Endothelial cell of hepatic sinusoid (primary cell): ENCODE measurements at regions not wholly inside any gene's neighbourhood (a gene's known extent, or its start where the extent isn't known, plus 50 kb on each side); places are given as distances from the start of the nearest gene placed in this dataset.

Experiments used
- in situ Hi-C: cut with HindIII; loops from 2 replicates; pipeline ENCODE4 v1.10.0; 2017; ENCODE audit warnings: low sequenced_read_pairs

DNA sequence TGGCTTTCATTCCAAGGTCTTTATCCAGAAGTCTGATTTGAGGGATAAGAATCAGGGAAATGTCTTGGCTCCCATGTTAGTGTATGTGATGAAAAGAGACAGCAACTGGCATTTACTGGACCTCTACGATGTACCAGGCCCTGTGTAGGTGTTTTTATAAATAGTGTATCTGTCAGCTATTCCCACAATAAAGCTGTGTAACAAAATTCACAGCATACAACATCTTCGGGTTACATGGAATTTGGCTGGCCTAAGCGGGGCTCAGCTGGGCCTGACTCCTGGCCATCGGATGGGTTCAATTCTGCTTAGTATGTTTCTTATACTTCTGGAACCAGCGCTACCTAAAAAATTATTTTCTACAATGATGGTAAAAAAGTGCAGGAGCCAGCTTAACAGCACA is 128.2 kb downstream of the SNX5 start:
- in situ Hi-C loops = no loop called here

DNA sequence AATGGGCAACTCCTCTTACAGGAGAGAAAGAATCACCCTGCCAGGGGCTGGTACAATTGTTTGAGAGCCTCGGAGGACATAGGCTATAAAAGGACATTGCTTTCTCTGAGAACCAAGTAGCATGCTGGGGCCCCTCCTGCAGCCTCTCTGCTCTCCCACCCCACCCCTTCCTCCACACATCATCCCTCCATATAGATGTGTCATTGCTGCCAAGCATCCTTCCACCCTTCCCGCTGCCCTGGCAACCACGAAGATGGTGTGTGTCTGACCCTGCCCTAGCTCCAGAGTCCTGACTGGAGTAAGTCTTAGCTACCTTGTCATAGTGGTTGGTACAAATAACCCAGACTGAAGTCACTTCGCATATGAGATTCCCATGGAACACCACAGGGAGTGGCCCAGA is 129.7 kb downstream of the SNX5 start:
- in situ Hi-C loops = no loop called here

DNA sequence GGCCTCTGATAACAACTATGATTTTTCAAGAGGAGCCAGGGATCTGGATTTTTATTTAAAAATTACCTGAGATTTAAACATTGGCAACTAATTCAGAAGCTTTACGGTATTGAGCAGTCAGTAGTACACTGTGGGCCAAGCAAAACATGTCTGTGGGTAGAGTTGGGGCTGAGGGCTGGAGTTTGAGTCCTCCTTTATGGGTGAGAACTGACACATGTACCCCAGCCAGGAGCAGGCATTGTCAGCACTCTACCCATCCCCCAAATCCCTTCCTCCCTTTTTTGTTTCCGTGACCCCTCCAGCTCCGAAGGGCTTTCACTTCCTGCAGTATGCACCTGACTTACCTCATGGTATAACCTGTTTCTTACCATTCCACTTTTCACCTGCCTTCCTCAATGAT is 131.4 kb downstream of the SNX5 start:
- in situ Hi-C loops = no loop called here

DNA sequence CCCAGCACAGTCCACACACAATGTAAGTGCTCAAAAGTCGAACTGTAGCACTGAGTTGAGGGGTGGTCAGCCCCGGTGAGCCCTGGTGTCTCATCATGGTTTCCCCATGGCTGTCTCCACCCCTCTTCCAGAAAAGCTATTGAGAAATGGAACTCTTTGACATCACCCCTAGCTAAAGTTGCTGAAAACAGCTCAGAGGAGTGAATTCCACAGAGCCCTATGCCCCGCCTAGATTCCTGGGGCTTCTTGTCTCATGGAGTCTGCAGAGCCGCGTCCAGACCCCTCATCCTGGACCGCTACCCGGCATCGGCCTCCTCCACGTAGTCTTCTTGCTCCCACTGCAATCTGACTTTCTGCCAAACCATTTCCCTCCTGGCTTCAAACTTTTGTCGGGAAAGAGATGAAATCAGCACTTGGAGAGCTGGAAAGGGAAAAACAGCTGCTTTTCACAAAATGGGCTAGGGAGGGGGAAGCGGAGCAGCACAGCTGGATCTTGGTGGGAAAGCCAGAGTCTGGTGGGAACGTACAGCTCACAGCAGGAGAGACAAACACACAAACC is 132.2 kb downstream of the SNX5 start:
- in situ Hi-C loops = no loop called here

DNA sequence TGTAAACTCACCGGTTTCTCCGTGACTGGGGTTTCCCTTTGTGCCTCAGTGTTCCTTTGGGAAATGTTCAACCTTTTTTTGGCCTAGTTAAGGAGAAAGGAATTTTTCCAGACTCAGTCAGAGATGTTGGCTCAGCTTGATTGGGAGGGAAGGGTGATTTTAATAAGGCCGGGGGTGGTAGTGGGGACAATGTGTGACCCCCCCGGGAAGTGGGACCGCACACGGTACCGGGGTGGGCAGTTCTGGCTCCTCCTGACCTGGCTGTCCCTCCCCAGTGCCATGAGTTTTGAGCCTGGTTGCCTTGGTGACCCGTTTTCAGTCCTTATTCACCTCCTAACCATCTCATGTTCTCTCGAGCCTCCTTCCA is 132.7 kb downstream of the SNX5 start:
- in situ Hi-C loops = no loop called here

DNA sequence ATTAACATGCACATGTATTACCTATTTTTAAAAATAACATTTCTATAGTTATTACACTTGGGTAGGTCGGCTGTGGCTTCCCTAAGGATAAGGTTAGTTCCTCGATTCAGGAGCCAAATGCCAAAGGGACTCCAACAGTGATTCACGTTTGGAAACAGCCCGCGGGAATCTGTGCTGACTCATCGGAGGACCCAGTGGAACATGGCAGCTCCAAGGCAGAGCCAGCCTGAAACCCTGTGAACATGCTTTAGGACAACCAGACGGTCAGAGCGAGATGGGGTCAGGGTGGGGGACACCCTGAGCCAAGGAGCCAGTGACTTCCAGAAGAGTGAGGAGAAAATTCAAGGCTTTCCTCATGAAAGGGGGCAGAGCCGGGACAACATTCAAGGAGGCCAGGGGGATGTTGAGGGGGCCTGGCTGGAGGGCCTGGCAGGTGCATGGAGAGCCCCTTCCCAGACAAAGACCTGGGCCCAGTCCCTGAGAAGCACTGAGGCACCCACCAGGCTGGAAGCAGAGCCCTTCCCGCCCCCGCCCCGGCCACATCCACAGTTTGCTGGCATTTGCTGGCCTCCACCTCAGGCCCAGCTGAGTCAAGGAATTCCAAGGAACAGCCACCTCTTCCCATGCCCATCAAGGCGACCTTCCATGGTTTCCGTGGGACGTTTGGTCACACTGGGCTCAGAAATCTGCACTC is 133.2 kb downstream of the SNX5 start:
- in situ Hi-C loops = no loop called here

DNA sequence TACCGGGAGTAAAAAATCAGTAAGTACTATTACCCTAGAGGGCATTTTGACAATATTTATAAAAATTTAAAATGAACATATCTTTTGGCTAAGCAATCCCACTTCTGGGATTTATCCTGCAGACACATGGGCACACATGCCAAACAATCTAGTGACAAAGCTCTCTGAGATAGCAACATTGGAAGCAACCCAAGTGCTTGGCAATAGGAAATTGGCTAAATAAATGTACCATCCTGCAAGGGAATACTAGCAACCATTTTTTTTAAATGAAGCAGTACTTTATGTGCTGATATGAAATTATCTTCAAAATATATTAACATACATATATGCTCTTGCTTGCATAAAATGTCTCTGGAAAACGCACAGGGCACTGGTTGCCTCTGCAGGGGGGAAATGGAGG is 133.8 kb downstream of the SNX5 start:
- in situ Hi-C loops = no loop called here

DNA sequence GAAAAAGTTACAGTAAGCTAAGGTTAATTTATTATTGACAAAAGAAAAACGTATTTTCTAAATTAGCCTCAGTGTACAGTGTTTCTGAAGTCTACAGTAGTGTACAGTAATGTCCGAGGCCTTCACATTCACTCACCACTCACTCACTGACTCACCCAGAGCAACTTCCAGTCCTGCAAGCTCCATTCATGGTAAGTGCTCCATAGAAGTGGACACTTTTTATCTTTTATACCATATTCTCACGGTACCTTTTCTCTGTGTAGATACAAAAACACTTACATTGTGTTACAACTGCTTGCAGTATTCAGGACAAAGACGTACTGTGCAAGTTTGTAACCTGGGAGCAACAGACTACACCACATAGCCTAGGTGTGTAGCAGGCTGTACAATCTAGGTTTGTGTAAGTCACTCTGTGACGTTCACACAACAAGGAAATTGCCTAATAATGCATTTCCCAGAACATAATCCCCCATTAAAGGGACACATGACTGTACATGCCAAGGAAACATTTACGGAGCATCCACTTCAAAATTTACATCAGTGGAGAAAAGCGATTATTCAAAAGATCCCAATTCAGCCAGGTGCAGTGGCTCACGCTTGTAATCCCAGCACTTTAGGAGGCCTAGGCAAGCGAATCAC is 133.4 kb downstream of the BANF2 start:
- in situ Hi-C loops = no loop called here

DNA sequence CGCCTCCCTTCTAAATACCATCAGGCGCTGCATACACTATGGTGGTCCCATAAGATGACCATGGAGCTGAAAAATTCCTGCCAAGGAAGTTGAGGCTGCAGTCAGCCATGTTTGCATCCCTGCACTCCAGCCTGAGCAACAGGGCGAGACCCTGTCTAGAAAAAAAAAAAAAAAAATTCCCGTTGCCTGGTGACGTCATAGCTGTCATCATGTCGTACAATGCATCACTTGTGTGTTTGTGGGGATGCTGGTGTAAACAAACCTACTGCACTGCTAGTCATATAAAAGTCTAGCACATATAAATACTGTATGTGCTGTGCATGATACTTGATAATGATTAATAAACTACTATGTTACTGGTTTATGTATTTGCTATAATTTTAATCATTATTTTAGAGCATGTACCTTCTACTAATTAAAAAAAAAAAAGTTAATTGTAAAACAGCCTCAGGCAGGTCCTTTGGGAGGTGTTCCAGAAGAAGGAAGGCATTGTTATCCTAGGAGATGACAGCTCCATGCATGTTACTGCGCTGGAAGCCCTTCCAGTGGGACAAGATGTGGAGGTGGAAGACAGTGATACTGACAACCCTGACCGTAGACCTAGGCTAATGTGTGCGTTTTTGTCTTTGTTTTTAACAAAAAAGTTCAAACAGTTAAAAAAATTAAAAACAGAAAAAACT is 132.6 kb downstream of the BANF2 start:
- in situ Hi-C loops = no loop called here

DNA sequence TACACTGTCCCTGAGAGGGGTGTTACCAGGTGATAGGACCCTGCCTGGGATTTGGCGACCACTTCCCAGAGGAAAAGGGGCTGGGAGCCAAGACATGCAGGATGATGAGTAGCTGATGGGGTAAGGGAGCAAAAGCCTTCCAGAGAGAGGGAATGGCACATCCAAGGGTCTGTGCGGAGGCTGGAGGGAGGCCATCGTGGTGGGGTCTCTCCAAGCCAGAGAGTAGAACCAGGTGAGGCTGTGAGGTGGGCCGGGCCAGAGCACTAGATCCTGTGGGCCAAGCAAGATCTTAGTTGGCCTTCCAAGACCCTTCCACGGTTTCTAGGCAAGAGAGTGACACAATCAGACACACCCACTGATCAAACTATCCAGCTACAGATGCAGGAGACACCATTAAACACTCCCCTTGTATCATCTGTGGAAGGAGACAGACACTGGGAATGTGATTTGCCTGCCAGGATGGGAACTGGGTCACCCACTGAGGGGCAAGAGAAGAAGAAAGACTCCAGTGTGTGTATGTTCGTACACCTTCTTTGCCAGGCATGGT is 128.9 kb downstream of the BANF2 start:
- in situ Hi-C loops = no loop called here

DNA sequence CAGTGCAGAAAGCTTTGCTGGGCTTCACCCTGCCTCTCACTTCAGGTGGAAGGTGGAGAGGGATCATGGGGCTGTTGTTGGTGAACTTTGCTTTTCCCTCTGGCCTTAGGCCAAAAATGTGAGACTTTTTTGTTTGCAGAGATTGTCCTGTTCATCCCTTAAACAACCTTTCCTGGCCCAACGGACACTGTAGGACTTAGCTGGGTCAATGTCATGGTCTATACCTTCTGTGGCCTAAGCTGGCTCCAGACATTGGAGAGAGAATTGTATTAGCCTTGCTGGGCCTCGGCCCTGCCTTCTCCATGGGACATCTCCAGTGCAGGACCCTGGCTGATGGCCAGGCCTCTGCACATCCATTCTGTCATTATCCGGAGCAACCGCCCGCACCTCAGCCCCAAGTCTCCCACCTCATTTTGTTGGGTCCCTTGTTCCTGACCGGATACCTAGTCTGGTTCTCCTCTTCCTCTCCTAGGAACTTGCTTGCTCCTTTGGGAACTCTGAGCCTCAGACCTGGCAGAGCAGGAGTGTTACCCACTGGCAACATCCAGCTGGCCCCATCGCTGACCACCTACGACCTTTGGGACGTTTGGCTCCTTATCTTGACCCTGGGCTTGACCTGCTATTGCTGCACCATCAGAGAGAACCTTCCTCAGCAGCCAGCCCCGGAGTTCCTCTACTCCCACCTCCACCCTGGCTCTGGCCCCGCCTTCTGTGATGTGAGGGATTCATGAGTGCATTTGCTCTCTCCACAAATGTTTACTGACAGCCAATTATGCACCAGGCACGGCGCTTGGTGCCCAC is 128.2 kb downstream of the BANF2 start:
- in situ Hi-C loops = no loop called here

DNA sequence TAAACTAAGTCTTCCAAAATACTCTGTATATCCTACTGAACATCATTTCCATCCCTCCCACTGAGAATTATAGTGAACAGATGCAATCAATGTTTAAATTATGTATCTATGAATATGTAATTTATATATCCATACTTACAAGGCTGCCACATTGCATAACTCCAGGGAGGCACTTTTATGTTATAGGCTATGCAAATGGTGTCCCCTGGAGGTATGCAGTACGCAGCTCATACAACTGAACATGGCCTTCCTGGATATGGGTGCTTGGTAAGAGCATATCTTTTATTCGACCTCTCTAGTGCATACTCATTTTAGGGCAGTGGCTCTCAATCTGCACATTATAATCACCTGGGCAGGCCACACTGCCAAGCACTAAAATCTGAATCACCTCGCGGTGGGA is 127.3 kb downstream of the BANF2 start:
- in situ Hi-C loops = no loop called here

DNA sequence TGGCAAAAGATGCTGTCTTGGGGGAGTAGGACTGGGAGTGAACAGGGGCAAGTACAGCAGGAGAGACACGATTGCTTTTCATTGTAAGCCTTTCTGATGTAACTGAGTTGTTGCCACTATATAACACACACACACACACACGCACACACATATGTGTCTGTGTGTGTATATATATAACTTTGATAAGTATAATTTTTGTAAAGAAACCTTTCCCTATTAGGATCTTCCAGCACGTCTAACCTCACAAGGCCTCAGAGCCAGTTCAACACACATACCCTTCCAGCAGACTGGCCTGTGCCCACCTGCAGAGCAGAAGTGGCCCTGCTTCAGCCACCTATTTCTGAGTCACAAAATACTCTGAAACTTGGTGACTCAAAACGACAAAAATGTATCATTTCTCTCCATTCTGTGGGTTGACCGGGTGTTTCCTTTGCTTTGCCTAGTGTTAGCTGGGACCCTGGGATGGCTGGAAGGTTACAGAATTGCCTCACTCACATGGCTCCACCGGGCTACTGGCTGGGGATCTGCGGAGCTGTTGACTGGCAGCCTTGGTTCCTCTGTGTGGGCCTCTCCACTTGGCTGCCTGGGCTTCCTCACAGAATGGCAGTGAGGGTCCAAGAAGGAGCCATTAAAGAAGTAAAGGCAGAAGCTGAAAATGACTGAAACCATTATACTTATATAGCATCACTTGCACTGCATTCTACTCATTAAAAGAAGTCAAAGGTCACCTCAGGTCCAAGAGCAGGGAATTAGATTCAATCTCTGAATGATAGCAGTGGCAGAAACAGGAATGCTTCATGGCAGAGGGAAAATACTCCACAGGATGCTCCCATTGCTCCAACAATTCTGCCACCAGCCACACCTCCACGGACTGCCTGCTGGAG is 126.4 kb downstream of the BANF2 start:
- in situ Hi-C loops = no loop called here

DNA sequence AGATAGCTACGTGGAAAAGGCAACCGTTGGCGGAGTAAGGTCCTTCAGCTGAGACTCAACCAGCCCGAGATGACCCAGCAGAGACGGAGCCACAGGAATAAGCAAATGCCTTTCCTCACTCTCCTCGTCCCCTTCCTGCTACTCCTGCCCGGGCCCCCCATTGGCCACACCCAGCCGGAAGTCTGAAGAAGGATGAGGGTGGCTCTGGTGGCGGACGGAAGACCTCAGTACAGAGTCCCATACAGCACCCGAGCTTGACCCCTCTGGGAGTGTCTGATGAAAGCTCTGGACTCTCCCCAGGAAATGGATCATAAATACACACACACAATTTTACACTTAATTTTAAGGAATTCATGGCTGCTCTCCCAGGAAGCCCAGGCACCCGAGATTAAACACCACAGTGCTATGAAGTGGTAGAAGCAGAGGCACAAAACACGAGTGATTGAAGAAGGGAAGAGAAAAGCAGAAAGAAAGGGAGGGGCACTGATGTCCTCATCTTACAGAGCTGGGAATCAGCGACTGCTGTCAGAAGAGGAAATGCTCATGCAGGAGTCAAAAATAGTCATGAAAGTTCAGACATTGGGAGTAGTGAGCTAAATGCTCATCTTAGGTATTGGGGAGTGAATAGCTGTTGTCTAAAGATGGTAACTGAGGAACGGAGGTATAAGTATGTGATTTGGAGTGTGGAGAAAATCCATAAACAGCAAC is 125.6 kb downstream of the BANF2 start:
- in situ Hi-C loops = no loop called here

DNA sequence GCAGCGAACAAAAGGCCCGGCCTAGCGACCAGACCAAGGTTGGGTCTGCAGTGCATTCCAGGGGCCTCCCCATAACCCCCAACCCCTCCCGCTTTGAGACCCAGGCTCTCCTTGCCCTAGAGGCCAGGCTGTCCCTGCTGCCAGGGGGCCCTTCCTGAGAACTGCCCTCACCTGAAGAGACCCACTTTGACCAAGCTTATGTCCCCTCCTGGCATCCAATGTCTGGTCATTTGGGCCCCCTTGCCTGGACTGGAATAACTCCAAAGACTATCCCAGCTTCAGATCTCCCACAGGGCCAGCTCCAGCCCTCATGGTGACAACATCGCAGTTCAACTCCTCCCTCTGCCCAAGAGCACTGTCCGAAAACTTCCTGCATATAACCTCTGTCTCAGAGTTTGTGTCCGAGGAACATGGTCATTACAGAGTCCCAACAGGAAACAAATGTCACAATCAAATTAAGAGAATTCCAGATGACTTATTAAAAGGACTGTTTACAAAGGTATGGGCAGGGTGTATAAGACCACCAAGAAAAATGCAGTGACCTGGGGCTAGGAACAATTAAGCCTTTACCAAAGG is 125.0 kb downstream of the BANF2 start:
- in situ Hi-C loops = no loop called here

DNA sequence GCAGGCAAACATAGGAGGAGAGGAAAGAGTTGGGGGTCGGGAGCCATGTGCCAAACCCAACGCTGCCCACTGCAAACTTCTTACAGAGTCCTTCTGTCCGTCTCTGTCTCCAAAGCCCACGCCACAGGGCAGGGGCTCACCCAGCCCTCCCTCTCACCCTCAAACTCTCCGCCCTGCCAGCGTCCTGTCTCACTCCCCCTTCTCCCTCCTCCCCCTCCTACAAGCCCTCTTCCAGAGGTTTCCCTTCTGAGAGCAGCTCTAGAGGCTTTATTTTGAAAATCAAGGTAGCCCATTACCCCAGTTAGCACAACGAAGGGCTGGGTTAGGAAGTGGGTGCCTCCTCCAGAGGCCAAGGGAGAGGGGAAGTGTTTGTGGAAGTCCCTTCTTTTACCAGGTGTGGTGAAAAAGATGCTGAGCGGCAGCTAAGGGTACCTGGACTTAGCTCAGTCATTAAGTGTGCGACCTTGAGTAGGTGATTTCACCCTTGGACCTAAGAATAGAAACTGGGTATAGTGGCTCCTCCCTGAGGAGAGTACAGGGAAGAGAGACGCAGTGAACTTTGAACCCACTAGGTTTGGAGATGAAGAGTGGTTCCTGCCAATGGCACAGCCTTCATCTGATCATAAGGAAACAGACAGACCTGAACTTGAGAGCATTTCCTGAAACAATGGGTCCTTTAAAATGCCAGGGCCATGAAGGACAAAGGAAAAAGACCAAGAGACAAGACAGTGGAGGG is 123.8 kb downstream of the BANF2 start:
- in situ Hi-C loops = no loop called here

DNA sequence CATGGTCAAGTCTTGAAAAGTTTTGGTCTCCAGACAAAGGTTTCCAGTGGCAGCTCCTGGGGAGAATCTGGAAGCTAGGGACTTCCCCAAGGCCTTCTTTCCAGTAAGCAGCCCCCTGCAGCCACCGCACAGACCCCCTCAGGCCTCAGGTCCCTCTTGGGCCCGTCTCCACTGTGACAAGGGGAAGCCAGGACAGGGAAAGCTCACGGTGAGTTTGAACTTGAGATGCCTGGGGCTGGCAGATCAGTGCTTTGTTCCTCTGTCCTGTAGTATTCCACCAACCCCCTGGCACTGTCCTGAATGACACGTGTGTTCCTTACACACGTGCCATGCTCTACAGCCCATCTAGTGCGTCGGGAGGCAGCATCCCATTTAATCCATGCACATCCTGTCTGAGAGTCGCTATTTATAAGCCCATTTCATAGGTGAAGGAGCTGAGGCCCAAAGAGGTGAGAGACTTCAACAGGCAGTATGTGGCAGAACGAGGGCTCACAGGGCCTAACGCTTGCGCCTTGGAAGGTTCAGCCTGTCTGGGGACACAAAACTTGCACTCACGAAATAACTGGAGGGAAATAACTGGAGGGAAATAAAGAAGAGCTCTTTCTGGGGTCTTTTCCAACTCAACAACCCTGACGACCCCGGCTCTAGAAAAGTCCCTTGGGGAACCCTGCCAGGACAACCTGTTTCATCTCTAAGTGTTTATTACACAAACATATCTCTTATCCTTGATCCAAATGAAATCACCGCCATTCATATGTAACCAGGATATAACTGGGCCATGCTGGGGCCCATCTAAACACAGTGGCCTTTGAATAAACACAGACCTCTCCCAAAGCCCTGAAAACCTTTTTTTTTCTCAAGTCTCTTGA is 123.0 kb downstream of the BANF2 start:
- in situ Hi-C loops = no loop called here
